ENCODE measurements at regions not wholly inside any gene's neighbourhood (a gene's known extent, or its start where the extent isn't known, plus 50 kb on each side); places are given as distances from the start of the nearest gene placed in this dataset.
"Not testable (repeated sequence)": the region's sequence is repeated elsewhere in the genome, so short reads cannot be mapped to it uniquely, and the experiment has no call there.

GRCh38 chr5:36393656-36394428 lies 92.1 kb upstream of the RANBP3L start:
- peaks cover 17% of the 10 kb centered on the region for H3K4me1 Mint-ChIP-seq
- H3K27me3 Mint-ChIP-seq (ENCODE audit: insufficient read depth), result peaks cover 12% of the 10 kb centered on the region
- Histone ChIP-seq H3K27ac (ENCODE audit: low read depth, low read length) (no peak overlapping the region), H3K36me3 (ENCODE audit: control insufficient read depth, insufficient read depth, low read length) (no peaks in the 10 kb centered on the region), H3K9ac (ENCODE audit: extremely low read depth, low read length, poor library complexity, severe bottlenecking) (no peak overlapping the region), H3K4me3 (ENCODE audit: low read length) (no peak overlapping the region), H3K4me1 (ENCODE audit: control insufficient read depth, insufficient read depth, low read length) (no peaks in the 10 kb centered on the region), H3K9me3 (ENCODE audit: control insufficient read depth, low read length) (no peaks in the 10 kb centered on the region), H3K27me3 (ENCODE audit: control insufficient read depth, insufficient read depth, low read length, poor library complexity, severe bottlenecking) (no peaks in the 10 kb centered on the region)
- DNase-seq, result no peak
- no peak overlapping the region for H3K4me3 Mint-ChIP-seq
- 67 to 92% methylated on average over 1 to 3 of the region's 4 CpGs for WGBS, 2 experiments (ENCODE audit: insufficient coverage in 1 of 2, insufficient read length in 1 of 2)
- no peak overlapping the region for H3K27ac Mint-ChIP-seq
- H3K36me3 Mint-ChIP-seq (ENCODE audit: low read depth), result no peaks in the 10 kb centered on the region
- H3K9me3 Mint-ChIP-seq, result no peaks in the 10 kb centered on the region
- TF ChIP-seq CTCF (conservative IDR thresholded peaks at IDR 0.05), result no peak

GRCh38 chr5:36395260-36395659 lies 93.6 kb upstream of the RANBP3L start:
- no peak for DNase-seq
- 93% methylated on average over 4 of the region's 4 CpGs; no CpG with 5 or more reads in 1 of the 2 experiments for WGBS, 2 experiments (ENCODE audit: insufficient coverage in 1 of 2, insufficient read length in 1 of 2)
- H3K36me3 Mint-ChIP-seq (ENCODE audit: low read depth), result no peaks in the 10 kb centered on the region

DNA sequence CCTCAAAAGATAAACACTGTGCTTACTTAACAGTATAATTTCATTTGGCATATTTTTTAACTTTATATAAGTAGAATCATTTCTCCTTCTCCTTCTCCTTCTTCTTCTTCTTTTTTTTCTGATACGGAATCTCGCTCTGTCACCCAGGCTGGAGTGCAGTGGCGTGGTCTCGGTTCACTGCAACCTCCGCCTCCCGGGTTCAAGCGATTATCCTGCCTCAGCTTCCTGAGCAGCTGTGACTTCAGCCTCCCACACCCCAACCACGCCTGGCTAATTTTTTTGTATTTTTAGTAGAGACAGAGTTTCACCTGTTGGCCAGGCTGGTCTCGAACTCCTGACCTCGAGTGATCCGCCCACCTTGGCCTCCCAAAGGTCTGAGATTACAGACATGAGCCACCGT lies 94.2 kb upstream of the RANBP3L start:
- H3K9ac ChIP-seq (ENCODE audit: extremely low read depth, low read length, poor library complexity, severe bottlenecking); H3K27ac ChIP-seq (ENCODE audit: low read depth, low read length); H3K27ac Mint-ChIP-seq; H3K36me3 ChIP-seq (ENCODE audit: control insufficient read depth, insufficient read depth, low read length); H3K9me3 Mint-ChIP-seq; H3K4me1 ChIP-seq (ENCODE audit: control insufficient read depth, insufficient read depth, low read length); H3K27me3 ChIP-seq (ENCODE audit: control insufficient read depth, insufficient read depth, low read length, poor library complexity, severe bottlenecking); H3K36me3 Mint-ChIP-seq (ENCODE audit: low read depth); H3K4me3 ChIP-seq (ENCODE audit: low read length); DNase-seq; H3K9me3 ChIP-seq (ENCODE audit: control insufficient read depth, low read length); H3K4me3 Mint-ChIP-seq: not testable (repeated sequence)
- H3K27me3 Mint-ChIP-seq (ENCODE audit: insufficient read depth), result peaks cover 14% of the 10 kb centered on the region
- 96 to 98% methylated on average over 8 to 12 of the region's 12 CpGs for WGBS, 2 experiments (ENCODE audit: insufficient coverage in 1 of 2, insufficient read length in 1 of 2)
- peaks cover 15% of the 10 kb centered on the region for H3K4me1 Mint-ChIP-seq

More at GRCh38 chr5:36395260-36395659, 93.6 kb upstream of the RANBP3L start:
- Histone ChIP-seq H3K4me3 (ENCODE audit: low read length) (no peak overlapping the region), H3K27me3 (ENCODE audit: control insufficient read depth, insufficient read depth, low read length, poor library complexity, severe bottlenecking) (peaks cover 6% of the 10 kb centered on the region), H3K9ac (ENCODE audit: extremely low read depth, low read length, poor library complexity, severe bottlenecking) (no peak overlapping the region), H3K4me1 (ENCODE audit: control insufficient read depth, insufficient read depth, low read length) (no peaks in the 10 kb centered on the region), H3K9me3 (ENCODE audit: control insufficient read depth, low read length) (no peaks in the 10 kb centered on the region), H3K27ac (ENCODE audit: low read depth, low read length) (no peak overlapping the region), H3K36me3 (ENCODE audit: control insufficient read depth, insufficient read depth, low read length) (no peaks in the 10 kb centered on the region)
- peaks cover 14% of the 10 kb centered on the region for H3K27me3 Mint-ChIP-seq (ENCODE audit: insufficient read depth)
- H3K4me3 Mint-ChIP-seq, result no peak overlapping the region
- H3K27ac Mint-ChIP-seq, result no peak overlapping the region
- no peak for TF ChIP-seq CTCF (conservative IDR thresholded peaks at IDR 0.05)
- no peaks in the 10 kb centered on the region for H3K9me3 Mint-ChIP-seq
- H3K4me1 Mint-ChIP-seq, result peaks cover 17% of the 10 kb centered on the region
